ENCODE measurements at regions not wholly inside any gene's neighbourhood (a gene's known extent, or its start where the extent isn't known, plus 50 kb on each side); places are given as distances from the start of the nearest gene placed in this dataset.

- DNase-seq, result no peak
Measured at GRCh38 chr3:7977245-7978086, 524.2 kb upstream of the LMCD1 start.

DNA sequence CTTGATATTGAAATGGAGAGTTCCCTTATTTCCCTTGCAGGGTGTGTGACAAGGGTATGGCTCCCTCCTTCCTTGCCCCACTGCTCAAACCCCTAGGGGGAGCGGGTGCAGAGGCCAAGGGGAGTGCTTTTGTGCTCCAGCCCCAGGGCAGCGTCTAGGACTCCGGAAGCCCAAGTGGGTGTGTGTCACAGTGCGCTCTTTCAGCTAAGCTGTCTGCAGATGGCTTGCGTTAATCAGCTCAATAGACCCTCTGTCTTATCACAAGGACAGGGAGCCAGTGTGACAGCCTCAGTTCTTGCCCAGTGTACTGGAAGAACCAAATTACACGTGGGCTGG is 523.6 kb upstream of the LMCD1 start:
- TF ChIP-seq EZH2phosphoT487 (IDR thresholded peaks at IDR 0.05; ENCODE audit: insufficient read depth, low read depth) (no peak), EZH2 (IDR thresholded peaks at IDR 0.05; ENCODE audit: insufficient read depth, poor library complexity, severe bottlenecking) (no peak)
- H3K4me1 ChIP-seq (ENCODE audit: insufficient read depth), result no peaks in the 10 kb centered on the region
- no peaks in the 10 kb centered on the region for H3K9me2 ChIP-seq (ENCODE audit: insufficient read depth)
- H3K4me2 ChIP-seq (ENCODE audit: unreplicated experiment), result no peak overlapping the region
- no peaks in the 10 kb centered on the region for H3F3A ChIP-seq (ENCODE audit: insufficient read depth)
- no peak overlapping the region for H3K9ac ChIP-seq
- H3K36me3 ChIP-seq (ENCODE audit: low read depth), result no peaks in the 10 kb centered on the region
- H3K27ac ChIP-seq, result no peak overlapping the region
- H3K9me3 ChIP-seq (ENCODE audit: low read depth), result no peaks in the 10 kb centered on the region
- WGBS, 2 experiments (ENCODE audit: low coverage in 1 of 2, low lambda C conversion rate in 2 of 2, missing lambda C conversion rate in 2 of 2), result 16 to 18% methylated on average over 6 of the region's 6 CpGs
- no peak for DNase-seq
- no peaks in the 10 kb centered on the region for H3K79me2 ChIP-seq (ENCODE audit: insufficient read depth)
- H2AFZ ChIP-seq, result no peak overlapping the region
- no peaks in the 10 kb centered on the region for H4K20me1 ChIP-seq (ENCODE audit: insufficient read depth)
- in situ Hi-C loops (cut with MboI), result no loop called here
- H3K4me3 ChIP-seq, result no peak overlapping the region
- no peaks in the 10 kb centered on the region for H3K27me3 ChIP-seq (replicated peaks; ENCODE audit: insufficient read depth)

More at GRCh38 chr3:7977245-7978086, 524.2 kb upstream of the LMCD1 start:
- Histone ChIP-seq H3F3A (ENCODE audit: insufficient read depth) (no peaks in the 10 kb centered on the region), H3K4me3 (no peak overlapping the region), H3K9me3 (ENCODE audit: low read depth) (no peaks in the 10 kb centered on the region), H3K9ac (no peak overlapping the region), H3K27ac (no peak overlapping the region), H3K27me3 (replicated peaks; ENCODE audit: insufficient read depth) (no peaks in the 10 kb centered on the region), H2AFZ (no peak overlapping the region), H4K20me1 (ENCODE audit: insufficient read depth) (no peaks in the 10 kb centered on the region), H3K4me1 (ENCODE audit: insufficient read depth) (no peaks in the 10 kb centered on the region), H3K9me2 (ENCODE audit: insufficient read depth) (no peaks in the 10 kb centered on the region), H3K4me2 (ENCODE audit: unreplicated experiment) (no peak overlapping the region), H3K79me2 (ENCODE audit: insufficient read depth) (no peaks in the 10 kb centered on the region), H3K36me3 (ENCODE audit: low read depth) (no peaks in the 10 kb centered on the region)
- no peak for TF ChIP-seq EZH2 (IDR thresholded peaks at IDR 0.05; ENCODE audit: insufficient read depth, poor library complexity, severe bottlenecking)
- TF ChIP-seq EZH2phosphoT487 (IDR thresholded peaks at IDR 0.05; ENCODE audit: insufficient read depth, low read depth), result no peak
- in situ Hi-C loops (cut with MboI), result no loop called here
- WGBS, 2 experiments (ENCODE audit: low coverage in 1 of 2, low lambda C conversion rate in 2 of 2, missing lambda C conversion rate in 2 of 2), result 12 to 16% methylated on average over 5 of the region's 5 CpGs

- Histone ChIP-seq H3K9me2 (ENCODE audit: insufficient read depth) (no peaks in the 10 kb centered on the region), H3K4me1 (ENCODE audit: insufficient read depth) (no peaks in the 10 kb centered on the region), H3K9ac (no peak overlapping the region), H2AFZ (no peak overlapping the region), H3K9me3 (ENCODE audit: low read depth) (no peaks in the 10 kb centered on the region), H4K20me1 (ENCODE audit: insufficient read depth) (no peaks in the 10 kb centered on the region), H3K4me3 (no peak overlapping the region), H3K4me2 (ENCODE audit: unreplicated experiment) (no peak overlapping the region), H3K36me3 (ENCODE audit: low read depth) (no peaks in the 10 kb centered on the region), H3F3A (ENCODE audit: insufficient read depth) (no peaks in the 10 kb centered on the region), H3K79me2 (ENCODE audit: insufficient read depth) (no peaks in the 10 kb centered on the region), H3K27me3 (replicated peaks; ENCODE audit: insufficient read depth) (no peaks in the 10 kb centered on the region), H3K27ac (no peak overlapping the region)
- no peak for DNase-seq
- no peak for TF ChIP-seq EZH2 (IDR thresholded peaks at IDR 0.05; ENCODE audit: insufficient read depth, poor library complexity, severe bottlenecking)
- in situ Hi-C loops (cut with MboI), result no loop called here
Measured at GRCh38 chr3:7982126-7982525, 519.5 kb upstream of the LMCD1 start.

DNA sequence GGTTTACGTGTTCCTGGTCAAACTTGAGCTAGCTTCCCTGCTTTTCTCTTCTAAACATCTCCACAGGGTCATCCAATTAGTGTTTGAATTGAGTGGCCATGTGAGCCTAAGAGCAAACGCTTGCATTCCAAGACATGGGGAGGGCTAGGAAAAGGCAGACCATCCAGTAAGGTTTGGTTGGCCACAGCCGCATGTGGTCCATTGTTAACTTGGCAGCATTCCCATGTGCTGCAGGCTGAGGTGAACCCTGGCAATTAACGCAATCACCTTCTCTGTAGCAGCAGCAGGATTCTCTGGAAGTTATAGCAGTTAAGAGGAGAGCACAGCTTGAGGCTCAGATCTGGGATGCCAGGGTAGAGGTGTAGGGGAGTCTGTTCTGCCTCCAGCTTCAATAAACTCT is 502.2 kb upstream of the LMCD1 start:
- Histone ChIP-seq H3K27me3 (replicated peaks; ENCODE audit: insufficient read depth) (no peaks in the 10 kb centered on the region), H2AFZ (no peak overlapping the region), H3K4me3 (no peak overlapping the region), H3K9ac (no peak overlapping the region), H3K9me3 (ENCODE audit: low read depth) (no peaks in the 10 kb centered on the region), H3K9me2 (ENCODE audit: insufficient read depth) (no peaks in the 10 kb centered on the region), H3K79me2 (ENCODE audit: insufficient read depth) (no peaks in the 10 kb centered on the region), H3K27ac (no peak overlapping the region), H3F3A (ENCODE audit: insufficient read depth) (no peaks in the 10 kb centered on the region), H3K4me2 (ENCODE audit: unreplicated experiment) (no peak overlapping the region), H3K36me3 (ENCODE audit: low read depth) (no peaks in the 10 kb centered on the region), H4K20me1 (ENCODE audit: insufficient read depth) (no peaks in the 10 kb centered on the region), H3K4me1 (ENCODE audit: insufficient read depth) (no peaks in the 10 kb centered on the region)
- TF ChIP-seq EZH2phosphoT487 (IDR thresholded peaks at IDR 0.05; ENCODE audit: insufficient read depth, low read depth) (no peak), EZH2 (IDR thresholded peaks at IDR 0.05; ENCODE audit: insufficient read depth, poor library complexity, severe bottlenecking) (no peak)
- 7 to 13% methylated on average over 4 of the region's 4 CpGs for WGBS, 2 experiments (ENCODE audit: low coverage in 1 of 2, low lambda C conversion rate in 2 of 2, missing lambda C conversion rate in 2 of 2)
- in situ Hi-C loops (cut with MboI), result no loop called here
- no peak for DNase-seq

DNA sequence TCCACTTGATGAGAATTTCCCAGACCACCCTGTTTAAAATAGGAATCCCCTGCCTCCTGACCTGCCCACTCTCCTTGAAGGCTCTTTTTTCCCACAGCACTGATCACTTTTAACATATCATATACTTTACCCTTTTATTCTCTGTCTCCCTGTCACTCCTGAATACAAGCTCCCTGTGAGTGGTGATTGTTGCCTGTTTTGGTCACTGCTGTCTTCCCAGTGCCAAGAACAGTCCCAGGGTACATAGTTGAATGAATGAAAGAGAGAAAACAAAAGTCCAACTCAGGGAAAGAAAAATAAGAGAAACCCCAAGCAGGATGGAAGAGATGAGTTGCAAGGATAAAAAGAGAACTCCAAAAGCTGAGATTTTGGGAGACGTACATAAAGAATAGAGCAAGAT is 500.3 kb upstream of the LMCD1 start:
- Histone ChIP-seq H3F3A (ENCODE audit: insufficient read depth) (no peaks in the 10 kb centered on the region), H3K79me2 (ENCODE audit: insufficient read depth) (no peaks in the 10 kb centered on the region), H3K9me2 (ENCODE audit: insufficient read depth) (no peaks in the 10 kb centered on the region), H2AFZ (no peak overlapping the region), H3K4me3 (no peak overlapping the region), H3K27ac (no peak overlapping the region), H3K4me1 (ENCODE audit: insufficient read depth) (no peaks in the 10 kb centered on the region), H3K9ac (no peak overlapping the region), H3K4me2 (ENCODE audit: unreplicated experiment) (no peak overlapping the region), H3K9me3 (ENCODE audit: low read depth) (no peaks in the 10 kb centered on the region), H3K36me3 (ENCODE audit: low read depth) (no peaks in the 10 kb centered on the region), H4K20me1 (ENCODE audit: insufficient read depth) (no peaks in the 10 kb centered on the region), H3K27me3 (replicated peaks; ENCODE audit: insufficient read depth) (no peaks in the 10 kb centered on the region)
- TF ChIP-seq EZH2phosphoT487 (IDR thresholded peaks at IDR 0.05; ENCODE audit: insufficient read depth, low read depth) (no peak), EZH2 (IDR thresholded peaks at IDR 0.05; ENCODE audit: insufficient read depth, poor library complexity, severe bottlenecking) (no peak)
- WGBS, 2 experiments (ENCODE audit: low coverage in 1 of 2, low lambda C conversion rate in 2 of 2, missing lambda C conversion rate in 2 of 2), result 0 to 3% methylated on average over 1 of the region's 1 CpG
- in situ Hi-C loops (cut with MboI), result no loop called here
- no peak for DNase-seq

Measured in GM23248 (cell line).